HG02623 (cell line): ENCODE measurements at regions not wholly inside any gene's neighbourhood (a gene's known extent, or its start where the extent isn't known, plus 50 kb on each side); places are given as distances from the start of the nearest gene placed in this dataset.

Experiments used
- ATAC-seq: cut with Tn5 transposase; IDR thresholded peaks from one replicate; pipeline ENCODE4 v1.9.1; 2021; ENCODE audit warnings: moderate library complexity; ENCODE audit not compliant: unreplicated experiment

DNA sequence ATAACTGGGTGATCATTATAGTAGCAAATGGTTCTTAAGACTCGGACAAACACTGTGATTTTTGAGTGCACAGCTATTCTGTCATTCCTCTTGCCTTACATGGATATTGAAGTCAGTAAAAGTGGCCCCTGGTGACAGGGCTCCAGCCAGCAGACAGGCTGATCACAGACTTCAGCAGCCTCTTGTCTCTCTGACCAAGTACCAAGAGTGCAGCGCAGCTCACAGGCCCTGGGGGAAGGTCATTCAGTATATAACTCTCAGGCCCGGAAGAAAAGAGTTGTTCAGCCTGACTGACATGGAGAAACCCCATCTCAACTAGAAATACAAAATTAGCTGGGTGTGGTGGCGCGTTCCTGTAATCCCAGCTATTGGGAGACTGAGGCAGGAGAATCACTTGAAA, 202.6 kb downstream of the HRH4 start:
- ATAC-seq, result no peak

DNA sequence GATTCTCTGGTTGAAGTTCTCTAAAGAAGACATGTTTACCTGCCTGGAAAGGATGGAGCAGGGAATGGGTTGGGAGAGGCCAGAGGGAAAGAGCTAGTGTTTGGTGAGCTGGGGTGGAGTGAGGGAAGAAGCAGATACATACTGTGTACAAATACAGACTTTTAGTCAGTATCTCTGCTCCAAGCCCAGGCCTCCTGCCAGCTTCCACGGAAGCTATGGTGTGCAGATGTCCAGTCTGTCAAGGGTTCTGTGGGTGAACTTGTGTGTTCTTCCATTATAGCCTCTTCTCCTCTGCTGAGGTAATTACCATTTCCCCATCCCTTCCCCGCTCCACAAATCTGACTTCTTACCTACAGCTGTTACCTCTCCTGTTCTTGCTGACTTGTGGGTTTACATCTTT, 208.6 kb downstream of the HRH4 start:
- no peak for ATAC-seq

DNA sequence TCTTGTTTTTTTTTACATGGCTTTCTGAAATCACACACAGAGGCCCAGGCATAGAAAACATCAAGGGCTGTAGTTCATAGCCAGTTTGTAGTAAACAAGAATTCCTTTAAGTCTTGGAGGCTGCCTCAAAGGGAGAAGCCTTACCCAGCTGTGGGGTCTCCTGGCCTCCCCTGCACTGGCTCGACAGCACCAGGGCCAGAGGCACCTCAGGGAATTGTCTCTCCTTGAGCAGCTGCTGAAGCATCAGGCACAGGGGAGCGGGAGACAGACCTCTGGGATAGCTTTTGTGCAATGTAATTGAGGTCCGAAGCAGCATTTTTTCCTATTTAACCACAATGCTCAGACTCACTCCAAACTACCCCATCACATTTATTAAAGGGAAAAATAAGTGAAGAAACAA, 209.1 kb downstream of the HRH4 start:
- no peak for ATAC-seq

DNA sequence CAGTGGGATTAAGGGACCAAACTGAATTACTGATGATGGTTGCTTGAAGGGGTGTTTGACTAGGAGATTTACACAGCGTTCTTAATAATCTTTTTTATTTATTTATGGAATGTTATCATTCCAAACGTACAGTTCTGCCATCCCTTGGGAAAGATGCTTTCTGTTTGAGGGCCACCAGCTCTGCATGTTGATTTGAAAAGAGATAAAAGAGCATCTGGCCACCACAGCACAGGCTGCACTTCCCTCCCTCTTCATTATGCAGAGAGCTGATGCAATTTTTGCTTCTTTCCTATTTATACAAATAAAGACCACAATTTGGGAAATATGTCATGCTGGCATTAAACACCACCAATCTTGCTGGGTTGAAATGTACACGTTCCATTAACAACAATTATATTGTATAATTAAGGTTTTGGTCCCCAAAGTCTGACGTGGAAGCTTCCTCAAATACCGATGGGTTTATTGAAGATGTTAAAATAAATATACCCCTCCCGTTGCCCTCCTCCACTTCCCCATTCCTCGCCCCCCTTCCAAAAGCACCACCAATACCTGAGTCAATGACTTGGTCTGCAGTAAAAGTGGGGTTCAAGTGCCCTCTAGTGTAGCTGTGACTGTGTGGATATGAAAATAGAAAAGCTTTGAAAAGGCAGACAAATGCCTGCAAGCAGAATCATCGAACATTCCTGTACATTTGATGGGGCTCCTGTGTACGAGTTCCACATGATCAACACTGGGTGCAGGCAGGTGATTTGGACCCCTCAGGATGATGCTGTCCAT, 211.9 kb downstream of the HRH4 start:
- ATAC-seq, result no peak

DNA sequence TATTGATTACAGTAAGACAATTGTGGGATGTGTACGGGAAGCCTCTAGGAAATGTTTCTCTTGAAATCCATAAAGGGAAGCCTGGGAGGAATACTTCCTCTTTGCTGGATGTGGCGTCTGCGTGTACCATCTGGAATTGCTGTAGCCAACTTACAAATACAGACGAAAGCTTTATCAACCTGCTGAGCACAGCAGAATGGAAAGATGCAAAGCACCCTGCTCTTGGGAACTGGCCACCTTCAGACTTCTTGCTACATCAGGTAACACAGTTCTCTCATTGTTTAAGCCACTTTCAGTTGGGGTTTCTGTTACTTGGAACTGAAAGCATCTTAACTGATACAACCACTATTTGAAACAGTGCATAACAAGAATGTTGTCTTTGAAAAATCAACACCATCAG, 213.8 kb downstream of the HRH4 start:
- ATAC-seq, result no peak

DNA sequence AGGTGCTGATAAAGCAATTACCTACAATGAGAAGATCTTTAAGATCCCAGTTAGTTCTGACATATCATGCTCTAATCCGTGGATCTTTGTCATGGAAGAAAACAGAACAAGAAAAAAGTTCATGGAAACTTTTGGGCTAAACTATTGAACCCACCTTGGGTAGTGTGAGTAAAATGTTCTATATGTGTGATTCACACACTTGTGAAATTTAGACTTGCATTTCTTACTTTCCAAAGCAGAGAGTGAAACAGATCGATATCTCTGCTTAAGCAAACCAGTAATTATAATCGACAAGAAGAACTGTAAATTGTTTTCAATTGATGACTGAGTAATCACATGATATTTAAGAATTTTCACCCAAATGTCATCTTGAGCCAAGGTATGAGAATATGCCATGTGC, 214.2 kb downstream of the HRH4 start:
- ATAC-seq, result no peak

DNA sequence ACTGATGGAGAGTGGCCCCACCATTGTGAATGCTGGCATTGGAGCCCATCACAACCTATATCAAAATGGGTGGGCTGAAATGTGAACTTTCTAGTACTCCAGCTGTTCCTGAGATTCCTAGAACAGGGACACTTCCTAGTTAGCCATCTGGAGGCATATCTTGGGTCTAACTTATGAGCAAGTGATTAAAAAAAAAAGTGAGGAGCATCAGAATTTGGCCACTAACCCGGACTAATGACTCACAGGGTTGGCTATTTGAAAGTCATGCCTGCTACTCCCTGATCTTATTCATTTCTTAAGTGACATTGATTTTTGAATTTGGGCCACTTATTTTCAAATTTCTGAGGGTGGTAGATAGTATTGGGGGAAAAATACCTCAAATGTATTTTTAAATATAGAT, 216.6 kb downstream of the HRH4 start:
- no peak for ATAC-seq

DNA sequence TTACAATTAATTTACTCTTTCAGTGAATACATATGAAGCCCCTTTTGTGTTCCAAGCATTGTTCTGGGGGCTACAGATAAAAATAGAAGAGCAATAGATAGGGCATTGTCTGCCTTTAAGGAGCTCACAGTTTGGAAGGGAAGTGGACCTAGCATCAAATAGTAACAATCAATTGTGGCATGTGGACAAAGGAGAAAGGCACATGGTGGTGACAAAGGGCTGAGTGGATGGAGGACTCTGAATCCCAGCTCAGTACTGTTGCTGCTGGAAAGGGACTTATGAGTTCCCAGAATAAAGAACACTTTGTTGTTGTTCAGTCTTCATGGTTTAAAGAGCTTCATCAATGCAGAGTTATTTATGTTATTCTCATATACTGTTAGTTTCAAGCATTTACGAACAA, 217.7 kb downstream of the HRH4 start:
- ATAC-seq, result no peak

DNA sequence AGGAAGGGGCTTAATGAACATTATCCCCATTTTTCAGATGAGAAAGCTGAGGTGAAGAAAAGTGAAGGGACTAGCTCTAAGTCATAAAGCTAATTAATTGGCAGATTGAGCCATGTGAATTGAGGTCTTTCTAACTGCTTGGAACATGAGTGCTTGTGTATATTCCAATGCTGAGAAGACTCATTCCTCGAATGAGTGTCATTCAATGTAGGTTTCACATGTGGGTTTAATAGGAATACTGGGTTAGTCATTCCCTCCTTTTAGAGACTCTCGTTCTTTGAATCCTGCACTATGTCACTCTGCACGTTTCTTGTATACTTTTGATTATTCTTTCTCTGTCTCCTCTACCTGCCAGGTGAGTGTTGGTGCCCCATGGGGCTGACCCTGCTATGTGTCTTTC, 218.2 kb downstream of the HRH4 start:
- no peak for ATAC-seq

DNA sequence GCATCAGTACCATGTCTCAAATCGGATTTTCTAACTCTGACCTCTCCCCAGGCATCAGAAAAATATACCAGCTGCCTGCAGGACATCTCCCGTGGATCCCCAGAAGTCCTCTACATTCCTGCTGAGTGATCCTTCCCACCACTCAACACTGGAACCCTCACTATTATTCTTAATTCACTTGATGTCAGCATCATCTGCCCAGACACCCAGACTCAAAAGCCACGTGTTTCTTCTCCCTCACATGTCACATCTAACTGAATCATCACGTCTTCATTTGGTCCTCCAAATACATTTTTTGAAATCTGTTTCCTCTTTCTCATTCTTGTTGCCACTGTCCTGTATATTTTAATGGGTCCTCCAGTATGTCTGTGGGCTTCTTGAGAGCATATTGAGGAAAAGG, 218.6 kb downstream of the HRH4 start:
- no peak for ATAC-seq

DNA sequence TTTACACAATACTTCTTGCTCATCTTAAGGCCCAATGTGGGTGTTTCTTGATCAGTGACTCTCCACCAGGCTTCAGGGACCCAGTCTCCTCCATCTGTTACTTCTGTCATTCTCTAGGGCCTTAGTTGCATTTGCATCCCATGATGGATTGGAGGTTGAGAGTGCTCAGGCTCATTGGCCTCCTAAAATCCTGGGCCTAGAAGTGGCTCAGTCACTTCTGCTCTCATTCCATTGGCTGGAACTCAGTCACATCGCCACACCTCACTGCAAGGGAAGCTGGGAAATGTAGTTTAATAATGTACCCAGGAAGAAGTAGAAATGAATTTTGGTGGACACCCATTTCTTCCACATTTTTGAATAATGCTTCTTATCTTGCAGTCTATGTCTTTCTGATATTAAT, 223.5 kb downstream of the HRH4 start:
- no peak for ATAC-seq

DNA sequence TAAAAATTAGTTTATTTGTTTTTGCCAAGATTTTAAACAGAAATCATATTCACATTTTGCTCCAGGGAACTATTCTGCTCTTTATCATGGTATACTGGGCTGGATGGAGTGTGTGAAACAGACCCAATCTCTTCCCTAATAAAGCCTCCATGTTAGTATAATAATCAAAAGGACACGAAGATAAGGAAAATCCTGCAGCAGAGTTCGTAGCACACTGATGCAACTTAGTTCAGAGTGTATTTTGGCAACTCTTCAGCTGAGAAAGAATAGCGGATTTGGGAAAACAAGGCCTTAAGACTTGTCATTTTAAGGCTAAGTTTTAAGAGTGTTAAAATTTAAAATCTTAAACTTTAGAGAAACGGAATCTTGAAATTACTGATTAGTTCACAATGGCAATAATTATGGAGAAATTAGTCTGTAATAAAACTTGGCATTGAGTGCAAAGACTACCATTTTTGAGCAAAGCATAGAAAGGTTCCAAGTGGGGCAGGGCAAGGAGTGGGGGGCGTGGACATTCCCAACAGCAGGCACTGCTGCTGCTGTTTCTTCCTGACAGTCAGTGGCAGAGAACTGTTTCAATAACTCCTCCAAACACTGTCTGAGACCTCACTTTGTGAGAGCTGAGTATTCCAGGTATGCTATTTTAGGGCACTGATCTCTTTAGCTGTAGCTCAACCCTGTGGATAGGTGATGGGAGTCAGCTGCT, 225.0 kb downstream of the HRH4 start:
- ATAC-seq, result no peak

DNA sequence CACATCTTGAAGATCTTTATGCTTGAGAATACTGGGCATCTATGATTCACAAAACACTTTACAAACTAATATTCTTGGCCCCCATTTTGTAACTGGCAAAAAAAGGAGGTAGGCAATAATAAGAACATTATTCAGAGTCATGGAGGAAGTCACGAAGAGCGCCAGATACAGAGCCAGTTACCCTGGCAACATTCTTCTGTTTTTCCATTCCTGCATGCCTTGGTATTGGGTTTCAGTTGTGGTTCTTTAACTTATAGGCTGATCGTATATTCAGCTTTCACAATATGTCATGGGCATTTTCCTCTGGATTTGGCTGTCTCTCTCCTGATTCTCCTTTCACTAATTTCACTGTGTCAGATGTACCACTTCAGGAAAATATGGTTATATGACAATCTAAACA, 234.7 kb downstream of the HRH4 start:
- ATAC-seq, result no peak

DNA sequence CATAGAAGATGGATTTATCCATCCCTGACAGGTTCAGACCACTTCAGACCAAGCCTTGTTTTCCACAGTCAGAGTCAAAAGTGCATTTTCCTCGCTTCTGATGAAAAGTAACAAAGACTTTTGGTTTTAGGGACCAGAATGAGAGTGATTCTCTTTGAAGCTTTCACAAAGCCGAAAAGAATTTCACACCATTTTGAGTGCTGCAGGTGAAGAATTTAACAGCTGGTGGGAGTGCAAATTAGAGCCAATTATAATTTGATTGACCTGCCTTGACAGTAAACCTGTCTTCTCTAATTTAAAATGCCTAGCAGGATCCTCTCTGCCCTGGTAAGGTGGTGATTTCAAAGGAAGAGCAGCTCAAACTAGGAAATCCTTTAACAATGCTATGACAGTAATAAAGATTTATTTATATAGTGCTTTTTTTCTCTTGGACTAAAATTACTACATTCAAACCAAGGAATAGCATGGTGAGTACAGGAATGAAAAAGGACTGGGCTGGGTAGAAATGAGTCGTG, 241.6 kb downstream of the HRH4 start:
- ATAC-seq, result no peak

DNA sequence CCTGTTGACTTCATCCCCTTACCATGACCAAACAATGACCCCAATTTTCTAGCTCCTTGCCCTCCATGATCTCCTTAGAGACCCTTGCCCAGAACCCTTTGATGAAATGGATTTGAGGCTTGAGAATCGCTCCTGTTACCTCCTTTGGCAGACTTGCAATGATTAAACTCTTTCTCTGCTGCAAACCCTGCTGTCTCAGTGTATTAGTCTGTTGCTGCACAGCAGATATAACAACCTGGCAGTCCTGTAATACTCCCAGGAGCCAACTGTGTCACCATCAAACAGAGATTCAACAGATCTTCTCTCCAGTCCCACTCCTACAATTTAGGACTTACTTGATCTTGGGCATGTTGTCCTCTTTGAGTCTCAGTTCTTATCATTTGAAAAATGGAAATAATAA, 242.9 kb downstream of the HRH4 start:
- no peak for ATAC-seq

DNA sequence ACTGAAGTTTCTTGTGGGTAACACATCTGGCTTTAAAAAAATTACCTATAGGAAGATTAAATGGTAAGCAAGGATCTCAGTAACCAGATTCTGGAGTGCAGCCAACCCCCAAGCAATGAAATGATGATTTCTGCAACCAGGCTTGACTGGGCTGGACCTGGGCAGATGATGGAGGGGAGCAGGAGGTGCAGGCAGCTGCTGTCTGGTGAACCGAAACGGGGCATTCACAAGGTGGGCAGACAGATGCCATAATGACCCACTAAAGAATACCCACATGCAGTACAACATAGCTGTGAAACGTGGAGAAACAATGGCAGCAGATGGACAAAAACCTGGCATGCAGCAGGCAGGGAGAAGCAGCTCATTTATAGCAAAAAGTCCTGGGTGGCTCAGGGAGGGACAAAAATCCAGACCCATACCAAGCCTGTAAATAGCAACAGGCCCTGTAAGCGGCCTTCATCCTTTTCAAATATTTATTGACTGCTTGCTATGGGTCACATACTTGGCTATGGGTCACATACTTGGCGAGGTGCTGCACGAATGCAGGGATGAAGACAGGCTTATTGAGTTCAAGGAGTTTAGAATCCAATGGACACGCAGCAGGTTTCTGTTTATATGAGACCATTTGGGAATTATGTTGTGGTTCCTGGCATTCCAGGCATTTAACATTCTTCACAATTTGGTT, 244.7 kb downstream of the HRH4 start:
- ATAC-seq, result no peak

DNA sequence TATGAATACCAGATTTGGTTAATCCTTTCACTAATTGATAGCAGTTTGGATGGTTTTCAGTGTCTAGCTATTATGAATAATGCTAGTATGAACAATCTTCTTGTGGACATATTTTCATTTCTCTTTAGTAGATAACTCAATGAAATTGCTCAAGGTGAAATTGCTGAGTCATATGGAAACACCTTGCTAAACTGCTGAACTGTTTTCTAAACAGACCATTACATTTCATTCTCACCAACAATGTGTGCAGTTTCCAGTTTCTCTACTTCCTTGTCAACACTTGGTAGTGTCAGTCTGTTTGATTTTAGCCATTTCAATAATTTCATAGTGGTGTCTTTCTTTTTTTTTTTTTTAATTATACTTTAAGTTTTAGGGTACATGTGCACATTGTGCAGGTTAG, 250.0 kb downstream of the HRH4 start:
- no peak for ATAC-seq

DNA sequence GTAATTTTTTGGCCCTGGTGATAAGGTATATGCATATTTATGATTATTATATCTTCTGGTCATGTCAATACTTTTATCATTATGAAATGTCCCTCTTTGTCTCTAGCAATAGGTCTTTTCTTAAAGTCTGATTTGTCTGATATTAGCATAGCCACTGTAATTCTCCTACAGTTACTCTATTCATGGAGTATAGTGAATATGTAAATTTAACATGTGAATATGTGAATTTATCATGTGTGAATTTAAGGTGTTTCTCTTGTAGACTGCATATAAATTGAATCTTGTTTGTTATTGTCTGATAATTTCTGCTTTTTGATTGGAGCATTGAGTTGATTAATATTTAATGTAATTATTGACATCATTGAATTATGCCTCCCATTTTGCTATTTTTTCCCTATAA, 259.4 kb downstream of the HRH4 start:
- no peak for ATAC-seq

DNA sequence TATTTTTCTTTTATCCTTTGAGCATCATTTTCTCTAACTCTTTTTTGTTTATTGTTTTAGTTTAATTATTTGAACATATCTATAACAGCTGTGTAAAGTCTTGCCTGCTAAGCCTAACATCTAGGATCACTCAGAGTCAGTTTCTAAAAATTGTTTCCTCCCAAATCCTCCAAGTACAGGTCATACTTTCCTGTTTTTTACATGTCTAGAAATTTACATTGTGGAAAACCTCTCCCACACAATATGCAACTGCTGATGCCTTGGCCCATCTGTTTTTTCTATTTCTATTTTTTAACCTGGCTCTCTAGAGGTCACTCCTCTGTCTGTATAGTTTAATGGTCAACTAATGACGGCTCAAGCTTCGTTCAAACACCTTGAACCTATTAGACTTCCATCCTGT, 261.0 kb downstream of the HRH4 start:
- no peak for ATAC-seq

DNA sequence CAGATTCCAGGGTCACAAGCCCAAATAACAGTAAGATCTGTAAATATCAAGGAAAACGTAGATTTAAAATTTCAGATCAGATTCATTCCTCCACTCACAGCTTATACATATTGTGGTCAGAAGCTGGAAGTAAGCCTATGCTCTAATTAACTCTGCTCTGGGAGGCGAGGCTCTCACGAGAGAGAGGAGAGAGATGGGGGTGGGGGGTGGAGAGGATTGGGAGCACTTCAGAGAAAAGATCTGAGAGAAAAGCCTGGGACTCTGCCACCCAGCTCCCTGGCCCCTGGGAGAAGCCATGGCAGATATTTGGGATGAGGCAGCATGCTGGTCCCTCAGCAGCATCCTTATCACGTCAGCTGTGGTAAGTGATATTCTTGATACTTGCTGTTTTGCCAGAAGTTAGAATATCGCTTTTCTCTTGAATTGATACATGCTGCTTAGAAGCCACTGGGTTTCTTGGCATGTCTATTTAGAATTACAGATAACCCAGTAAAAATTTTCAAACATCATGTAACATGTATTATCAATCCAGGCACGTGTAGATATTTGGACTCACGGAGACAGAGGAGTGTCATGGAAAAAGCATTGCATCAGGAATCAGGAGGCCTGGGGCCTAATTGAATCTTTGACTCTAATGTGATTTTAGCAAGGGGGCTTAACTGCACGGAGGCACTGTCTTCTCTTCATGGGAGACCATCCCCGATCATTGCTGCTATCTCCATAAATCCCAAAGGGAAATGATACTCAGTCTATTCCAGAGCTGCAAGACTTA, 265.4 kb downstream of the HRH4 start:
- no peak for ATAC-seq
